GM12891 (cell line): ENCODE measurements at regions not wholly inside any gene's neighbourhood (a gene's known extent, or its start where the extent isn't known, plus 50 kb on each side); places are given as distances from the start of the nearest gene placed in this dataset.

ENCODE experiments used
- POLR2A ChIP-seq: IDR thresholded peaks from 2 replicates; pipeline ENCODE4 v1.6.1; 2011; ENCODE audit warnings: low read depth, low read length, control low read depth
- POLR2AphosphoS5 ChIP-seq: IDR thresholded peaks from 2 replicates; pipeline ENCODE4 v1.6.1; 2011; ENCODE audit warnings: low read depth, low read length, control low read depth
- SPI1 ChIP-seq: IDR thresholded peaks from 2 replicates; pipeline ENCODE4 v1.6.1; 2011; ENCODE audit warnings: low read depth, low read length, control low read depth
- TAF1 ChIP-seq: IDR thresholded peaks from 2 replicates; pipeline ENCODE4 v1.6.1; 2011; ENCODE audit warnings: low read depth, low read length, control low read depth

DNA sequence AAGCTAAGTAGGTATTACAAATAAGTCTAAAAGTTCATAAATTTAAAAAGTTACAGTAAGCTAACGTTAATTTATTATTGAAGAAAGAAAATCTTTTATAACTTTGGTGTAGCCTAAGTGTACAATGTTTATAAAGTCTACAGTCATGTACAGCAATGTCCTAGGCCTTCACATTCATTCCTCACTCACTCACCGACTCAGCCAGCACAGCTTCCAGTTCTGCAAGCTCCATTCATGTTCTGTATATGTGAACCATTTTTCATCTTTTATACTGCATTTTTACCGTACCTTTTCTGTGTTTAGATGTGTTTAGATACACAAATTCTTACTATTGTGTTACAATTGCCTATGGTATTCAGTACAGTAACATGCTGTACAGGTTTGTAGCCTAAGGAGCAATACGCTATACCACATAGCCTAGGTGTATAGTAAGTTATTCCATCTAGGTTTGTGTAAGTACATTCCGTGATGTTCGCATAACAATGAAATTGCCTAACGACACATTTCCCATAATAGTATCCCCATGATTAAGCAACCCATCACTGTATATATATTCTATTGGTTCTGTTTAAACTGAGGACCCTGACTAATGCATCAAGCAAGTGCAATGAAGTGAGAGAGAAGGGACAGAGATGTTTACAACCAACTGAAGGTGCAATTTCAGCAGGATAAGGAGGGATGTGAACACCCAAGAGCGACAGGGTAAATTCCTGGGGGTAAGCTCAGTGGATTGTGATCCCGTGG lies 88.9 kb upstream of the TRIO start:
- TF ChIP-seq POLR2A (no peak), POLR2AphosphoS5 (no peak), TAF1 (no peak), SPI1 (no peak)
